ENCODE measurements at regions not wholly inside any gene's neighbourhood (a gene's known extent, or its start where the extent isn't known, plus 50 kb on each side); places are given as distances from the start of the nearest gene placed in this dataset.

DNA sequence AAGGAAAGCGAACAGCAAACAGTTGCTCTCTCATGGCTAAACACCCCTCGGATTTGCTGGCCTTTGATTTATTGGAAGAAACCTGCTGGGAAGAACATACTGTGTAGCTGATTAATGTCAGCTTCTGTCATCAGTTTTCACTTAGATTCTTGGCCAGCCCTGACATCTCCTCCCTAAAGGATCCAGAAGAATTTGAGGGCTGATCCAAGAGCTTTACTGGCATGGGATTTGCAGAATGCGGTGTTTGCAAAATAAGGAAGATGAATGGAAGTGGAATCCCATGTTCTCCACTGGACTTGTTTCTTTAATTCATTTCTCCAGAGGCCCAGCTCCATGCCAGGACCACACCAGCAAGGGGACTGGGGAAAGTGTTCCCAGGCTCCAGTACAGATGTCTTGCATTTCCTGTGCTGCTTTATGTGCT lies 80.5 kb downstream of the RDH14 start:
- H3K36me3 Mint-ChIP-seq: no peaks in the 10 kb centered on the region
- no peaks in the 10 kb centered on the region for H3K4me1 Mint-ChIP-seq
- peaks cover 3% of the 10 kb centered on the region for H3K27me3 Mint-ChIP-seq
- no peak overlapping the region for H3K27ac Mint-ChIP-seq
- no peak overlapping the region for H3K4me3 Mint-ChIP-seq
- DNase-seq: no peak
- CTCF ChIA-PET: no interaction called here
- H3K9me3 Mint-ChIP-seq: no peaks in the 10 kb centered on the region

- Mint-ChIP-seq H3K27ac (no peak overlapping the region), H3K4me1 (no peaks in the 10 kb centered on the region), H3K36me3 (no peaks in the 10 kb centered on the region), H3K9me3 (no peaks in the 10 kb centered on the region), H3K27me3 (peaks cover 7% of the 10 kb centered on the region), H3K4me3 (no peak overlapping the region)
- no peak for DNase-seq
- CTCF ChIA-PET: no interaction called here
Observed at GRCh38 chr2:18477293-18477692, 83.2 kb downstream of the RDH14 start.

DNA sequence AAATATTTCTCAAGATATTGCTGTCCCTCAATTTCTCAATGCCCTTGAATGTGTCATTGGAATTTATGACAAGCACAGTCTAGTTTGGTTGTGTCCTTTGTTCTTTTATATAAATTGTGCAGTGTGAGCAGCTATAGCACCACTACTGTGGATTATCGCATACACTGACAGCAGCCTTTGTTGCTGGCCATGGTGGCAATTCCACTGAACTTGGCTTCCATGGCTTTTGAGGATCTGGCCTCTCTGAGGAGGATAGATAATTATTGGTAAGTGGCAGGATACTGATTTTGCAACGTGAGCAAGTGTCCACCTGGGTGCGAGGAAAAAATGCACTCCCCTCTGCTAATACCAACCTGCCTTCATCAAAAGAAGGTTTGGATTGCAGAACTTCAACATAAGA lies 84.0 kb downstream of the RDH14 start:
- H3K9me3 Mint-ChIP-seq: no peaks in the 10 kb centered on the region
- no peak for DNase-seq
- H3K4me1 Mint-ChIP-seq: no peaks in the 10 kb centered on the region
- CTCF ChIA-PET: no interaction called here
- H3K27me3 Mint-ChIP-seq: peaks cover 7% of the 10 kb centered on the region
- no peak overlapping the region for H3K27ac Mint-ChIP-seq
- H3K4me3 Mint-ChIP-seq: no peak overlapping the region
- no peaks in the 10 kb centered on the region for H3K36me3 Mint-ChIP-seq

- no peak overlapping the region for H3K4me3 Mint-ChIP-seq
- no peak overlapping the region for H3K27ac Mint-ChIP-seq
- H3K9me3 Mint-ChIP-seq: no peaks in the 10 kb centered on the region
- no peaks in the 10 kb centered on the region for H3K4me1 Mint-ChIP-seq
- H3K27me3 Mint-ChIP-seq: peaks cover 7% of the 10 kb centered on the region
- CTCF ChIA-PET: no interaction called here
- no peaks in the 10 kb centered on the region for H3K36me3 Mint-ChIP-seq
- no peak for DNase-seq
Observed at GRCh38 chr2:18475884-18476283, 84.6 kb downstream of the RDH14 start.

DNA sequence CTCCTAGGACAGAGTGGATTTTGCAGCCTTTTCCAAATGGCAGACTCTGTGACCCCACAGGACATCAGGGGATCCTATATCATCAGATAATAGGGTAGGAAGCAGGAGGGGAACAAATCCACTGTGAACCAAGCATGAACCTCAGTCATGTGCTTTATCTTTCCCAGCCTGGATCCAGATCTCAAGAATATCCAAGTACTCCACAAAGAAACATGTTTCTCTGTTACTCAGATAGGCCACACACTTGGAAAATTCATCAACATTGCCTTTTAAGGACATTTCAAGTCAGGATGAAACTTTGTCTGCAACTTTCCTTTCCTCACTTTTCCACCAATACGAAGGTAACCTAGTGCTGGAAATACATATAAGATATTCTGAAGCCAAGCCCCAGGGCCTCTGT lies 85.8 kb downstream of the RDH14 start:
- H3K27ac Mint-ChIP-seq: no peak overlapping the region

GRCh38 chr2:18473241-18474181 lies 86.9 kb downstream of the RDH14 start:
- Mint-ChIP-seq H3K4me1 (no peaks in the 10 kb centered on the region), H3K9me3 (no peaks in the 10 kb centered on the region), H3K27ac (no peak overlapping the region), H3K4me3 (no peak overlapping the region), H3K27me3 (peaks cover 7% of the 10 kb centered on the region), H3K36me3 (no peaks in the 10 kb centered on the region)
- DNase-seq: no peak
- CTCF ChIA-PET: no interaction called here

More for the DNA sequence above, 85.8 kb downstream of the RDH14 start:
- H3K36me3 Mint-ChIP-seq: no peaks in the 10 kb centered on the region
- H3K4me1 Mint-ChIP-seq: no peaks in the 10 kb centered on the region
- no peak overlapping the region for H3K4me3 Mint-ChIP-seq
- peaks cover 7% of the 10 kb centered on the region for H3K27me3 Mint-ChIP-seq
- no peak for DNase-seq
- CTCF ChIA-PET: no interaction called here
- no peaks in the 10 kb centered on the region for H3K9me3 Mint-ChIP-seq

DNA sequence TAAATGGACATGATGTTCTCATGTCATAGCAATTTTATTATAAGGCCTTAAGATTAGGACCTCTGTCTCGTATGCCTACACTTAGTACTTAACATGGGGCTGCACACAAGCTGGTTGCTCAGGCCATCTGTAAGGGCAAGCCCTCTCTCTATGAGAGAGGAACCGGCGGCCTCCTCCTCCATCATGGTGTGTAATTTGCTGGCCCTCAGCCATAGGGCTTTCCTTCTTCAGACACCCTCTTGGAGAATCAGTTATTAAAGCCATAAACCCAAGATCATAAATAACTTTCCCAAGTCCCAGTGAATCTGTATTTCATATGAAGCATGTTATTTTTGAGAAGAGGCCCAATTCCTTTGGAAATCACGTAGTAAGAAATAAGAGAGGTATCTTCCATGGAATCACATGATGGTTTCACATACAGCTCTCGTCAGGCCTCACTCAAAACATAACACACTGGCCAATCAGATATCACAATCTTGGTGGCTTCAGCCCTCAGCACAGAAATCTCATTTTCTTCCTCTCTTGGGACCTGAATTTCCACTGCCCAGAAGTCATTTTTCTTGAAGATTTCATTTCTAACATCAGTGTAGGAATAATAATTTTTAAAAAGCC lies 92.6 kb downstream of the RDH14 start:
- H3K27me3 Mint-ChIP-seq: no peaks in the 10 kb centered on the region
- no peaks in the 10 kb centered on the region for H3K4me1 Mint-ChIP-seq
- CTCF ChIA-PET: no interaction called here

DNA sequence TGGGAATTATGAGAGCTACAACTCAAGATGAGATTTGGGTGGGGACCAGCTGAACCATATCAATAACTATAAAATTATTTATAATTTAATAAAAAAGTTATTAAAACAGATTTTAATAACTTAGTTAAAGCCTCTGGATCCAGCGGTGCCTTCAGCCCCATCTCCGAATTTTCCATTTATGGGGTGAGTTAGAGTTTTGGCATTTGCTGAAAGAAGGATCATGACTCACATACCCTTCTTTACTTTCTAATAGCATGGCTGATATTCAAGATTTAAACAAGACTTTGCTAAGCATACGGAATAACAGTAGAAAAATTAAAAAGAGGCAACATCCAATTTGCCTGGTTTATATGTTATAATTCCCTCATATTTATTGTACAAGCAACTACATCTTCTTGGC lies 94.5 kb downstream of the RDH14 start:
- H3K36me3 Mint-ChIP-seq: no peaks in the 10 kb centered on the region
- H3K27ac Mint-ChIP-seq: no peak overlapping the region
- H3K9me3 Mint-ChIP-seq: no peaks in the 10 kb centered on the region
- CTCF ChIA-PET: no interaction called here
- no peaks in the 10 kb centered on the region for H3K4me1 Mint-ChIP-seq
- H3K27me3 Mint-ChIP-seq: no peaks in the 10 kb centered on the region
- DNase-seq: no peak
- H3K4me3 Mint-ChIP-seq: no peak overlapping the region

More for the DNA sequence above, 92.6 kb downstream of the RDH14 start:
- Mint-ChIP-seq H3K36me3 (no peaks in the 10 kb centered on the region), H3K4me3 (no peak overlapping the region), H3K9me3 (no peaks in the 10 kb centered on the region), H3K27ac (no peak overlapping the region)
- DNase-seq: no peak

GRCh38 chr2:18464913-18465312 lies 95.5 kb downstream of the RDH14 start:
- Mint-ChIP-seq H3K9me3 (no peaks in the 10 kb centered on the region), H3K36me3 (no peaks in the 10 kb centered on the region), H3K27me3 (no peaks in the 10 kb centered on the region), H3K27ac (no peak overlapping the region), H3K4me1 (no peaks in the 10 kb centered on the region), H3K4me3 (no peak overlapping the region)
- DNase-seq: no peak
- CTCF ChIA-PET: no interaction called here

- Mint-ChIP-seq H3K36me3 (no peaks in the 10 kb centered on the region), H3K4me1 (no peaks in the 10 kb centered on the region), H3K27ac (no peak overlapping the region), H3K4me3 (no peak overlapping the region), H3K9me3 (no peaks in the 10 kb centered on the region), H3K27me3 (peaks cover 7% of the 10 kb centered on the region)
- no peak for DNase-seq
- CTCF ChIA-PET: no interaction called here
Observed at GRCh38 chr2:18456026-18456425, 104.4 kb downstream of the RDH14 start.

DNA sequence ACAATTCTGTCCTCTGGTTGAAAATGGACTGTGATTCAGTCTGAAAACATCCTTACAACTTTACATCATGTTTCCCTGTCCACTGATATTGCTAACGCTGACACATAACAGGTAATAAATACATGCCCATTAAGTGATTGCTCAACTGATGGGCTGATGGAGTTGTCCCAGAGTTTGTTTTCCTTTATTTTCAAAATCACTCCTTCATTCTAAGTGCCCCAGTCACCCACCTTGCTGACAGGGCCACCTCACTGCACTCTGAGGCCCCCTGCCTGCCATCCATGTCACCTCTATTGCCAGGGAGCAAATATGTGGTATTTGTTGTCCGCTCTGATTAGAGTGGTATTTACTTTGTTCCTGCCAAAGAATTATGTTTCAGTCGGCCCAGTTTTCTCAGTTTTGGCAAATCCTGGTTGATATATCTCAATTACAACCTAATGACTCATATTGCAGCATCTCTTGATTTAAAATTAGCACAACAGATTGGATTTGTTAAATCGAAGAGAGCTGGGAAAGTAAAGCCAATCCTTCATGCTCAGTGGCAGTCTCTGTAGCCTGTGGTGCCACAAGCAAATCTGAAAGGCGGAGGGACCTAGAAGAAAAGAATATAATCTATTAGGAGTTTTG lies 105.1 kb downstream of the RDH14 start:
- Mint-ChIP-seq H3K27ac (no peak overlapping the region), H3K36me3 (no peaks in the 10 kb centered on the region), H3K27me3 (peaks cover 7% of the 10 kb centered on the region), H3K4me3 (no peak overlapping the region), H3K4me1 (no peaks in the 10 kb centered on the region), H3K9me3 (no peaks in the 10 kb centered on the region)
- CTCF ChIA-PET: no interaction called here
- DNase-seq: no peak

- no peaks in the 10 kb centered on the region for H3K4me1 Mint-ChIP-seq
- DNase-seq: no peak
- peaks cover 7% of the 10 kb centered on the region for H3K27me3 Mint-ChIP-seq
- H3K9me3 Mint-ChIP-seq: no peaks in the 10 kb centered on the region
- H3K4me3 Mint-ChIP-seq: no peak overlapping the region
- H3K27ac Mint-ChIP-seq: no peak overlapping the region
- CTCF ChIA-PET: no interaction called here
- H3K36me3 Mint-ChIP-seq: no peaks in the 10 kb centered on the region
Observed at GRCh38 chr2:18454692-18455235, 105.7 kb downstream of the RDH14 start.

DNA sequence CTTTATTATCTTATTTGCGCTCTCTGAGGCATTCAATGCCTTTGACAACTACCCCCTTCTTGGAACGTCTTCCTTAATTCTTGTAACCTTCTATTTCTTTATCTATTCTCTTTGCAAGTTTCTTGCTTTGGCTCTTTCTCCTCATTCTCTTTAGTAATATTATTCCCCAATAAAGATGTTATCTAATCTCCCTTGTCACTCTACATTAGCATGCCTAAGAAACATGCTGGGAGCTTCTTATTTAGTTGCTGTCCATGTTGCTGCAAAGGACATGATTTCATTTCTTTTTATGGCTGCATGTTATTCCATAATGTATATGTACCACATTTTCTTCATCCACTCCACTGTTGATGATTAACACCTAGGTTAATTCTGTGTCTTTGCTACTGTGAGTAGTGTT lies 113.7 kb downstream of the RDH14 start:
- no peak for DNase-seq
- Mint-ChIP-seq H3K27ac (no peak overlapping the region), H3K4me1 (no peaks in the 10 kb centered on the region), H3K9me3 (no peaks in the 10 kb centered on the region), H3K36me3 (no peaks in the 10 kb centered on the region), H3K4me3 (no peak overlapping the region), H3K27me3 (peaks cover 5% of the 10 kb centered on the region)
- CTCF ChIA-PET: no interaction called here

DNA sequence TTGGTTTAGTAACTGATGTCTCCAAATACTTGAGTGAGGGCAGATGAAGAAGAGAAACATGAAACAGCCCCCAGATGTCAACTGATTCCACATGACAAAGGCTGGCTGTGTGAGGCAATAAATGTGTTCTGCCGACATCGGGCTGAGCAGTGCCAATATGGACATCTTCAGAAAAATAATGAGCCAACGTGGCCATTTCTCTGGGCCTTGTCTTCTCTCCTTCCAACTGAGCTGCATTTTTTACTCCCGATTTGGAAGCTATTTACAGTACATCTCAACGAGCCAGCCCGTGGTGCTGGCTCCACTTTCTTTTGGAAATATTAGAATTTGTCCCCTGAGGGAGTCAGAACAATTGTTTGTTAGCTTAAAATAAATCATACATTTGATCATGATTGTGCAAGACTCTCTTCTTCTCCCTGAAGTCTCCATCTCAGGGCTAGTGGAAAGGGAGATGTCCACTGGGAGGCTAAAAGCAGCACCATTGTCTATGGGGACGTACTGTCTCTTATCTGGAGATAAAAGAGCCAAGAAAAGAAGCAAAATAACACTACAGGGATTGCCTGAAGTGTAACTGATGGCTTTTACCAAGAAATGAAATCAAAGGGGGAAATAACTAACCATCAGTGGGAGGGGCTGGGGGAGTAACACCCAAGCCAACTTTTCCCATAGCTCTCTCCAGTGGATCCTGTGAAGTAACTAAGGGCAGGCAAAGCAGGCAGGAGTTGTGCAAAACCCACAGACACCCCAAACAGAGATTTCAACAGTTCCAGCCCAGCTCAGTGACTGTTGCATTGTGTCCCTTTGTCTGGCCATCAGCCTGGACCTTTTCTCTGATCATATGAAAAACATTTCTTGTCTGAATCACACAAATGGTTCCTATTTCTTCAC lies 114.8 kb downstream of the RDH14 start:
- H3K4me3 Mint-ChIP-seq: no peak overlapping the region
- peaks cover 6% of the 10 kb centered on the region for H3K27me3 Mint-ChIP-seq
- no peaks in the 10 kb centered on the region for H3K9me3 Mint-ChIP-seq
- H3K27ac Mint-ChIP-seq: no peak overlapping the region
- CTCF ChIA-PET: no interaction called here
- H3K36me3 Mint-ChIP-seq: no peaks in the 10 kb centered on the region
- no peak for DNase-seq
- no peaks in the 10 kb centered on the region for H3K4me1 Mint-ChIP-seq
